HG03342 (cell line): ENCODE measurements at regions not wholly inside any gene's neighbourhood (a gene's known extent, or its start where the extent isn't known, plus 50 kb on each side); places are given as distances from the start of the nearest gene placed in this dataset.

ENCODE experiments used
- ATAC-seq: cut with Tn5 transposase; IDR thresholded peaks from one replicate; pipeline ENCODE4 v1.9.1; 2021; ENCODE audit warnings: mild to moderate bottlenecking, moderate library complexity; ENCODE audit not compliant: unreplicated experiment

DNA sequence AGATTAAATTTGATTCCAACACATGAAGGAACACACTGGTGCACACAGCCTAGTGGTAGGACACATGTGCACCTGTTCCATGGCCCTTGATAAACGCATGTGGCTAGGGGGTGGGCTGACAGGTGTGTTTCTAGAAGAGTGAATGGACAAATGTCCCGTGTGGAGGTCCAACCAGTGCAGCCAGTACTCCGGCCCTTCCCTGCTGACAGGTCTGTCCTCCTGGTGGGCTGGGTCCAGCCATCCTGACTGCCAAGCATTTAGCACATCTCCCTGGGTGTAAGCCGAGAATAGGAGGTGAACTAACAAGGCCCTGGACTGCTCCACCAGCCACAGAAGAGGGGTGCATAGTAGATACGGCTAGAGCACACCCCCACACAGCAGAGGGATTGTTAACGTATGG lies 258.7 kb upstream of the RAB6C start:
- ATAC-seq, result no peak

DNA sequence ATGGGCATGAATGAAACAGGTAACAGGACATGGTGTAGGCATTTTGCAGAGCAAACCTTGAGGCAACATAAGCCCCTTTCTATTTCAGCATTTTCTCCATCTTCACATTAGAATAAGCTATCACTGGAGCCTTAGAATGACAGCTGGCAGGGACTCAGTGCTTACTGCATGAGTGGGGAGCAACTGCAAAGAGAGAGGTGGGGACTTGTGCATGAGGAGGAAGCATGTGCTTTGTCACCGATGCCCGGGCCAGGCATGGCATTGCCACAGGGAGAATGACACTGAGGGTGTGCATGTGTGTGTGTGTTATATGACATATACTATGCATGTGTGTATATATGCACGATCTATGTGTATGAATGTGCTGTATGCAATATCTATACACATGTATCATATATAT lies 258.2 kb upstream of the RAB6C start:
- ATAC-seq, result no peak

GRCh38 chr2:129721846-129722245 lies 257.6 kb upstream of the RAB6C start:
- no peak for ATAC-seq

DNA sequence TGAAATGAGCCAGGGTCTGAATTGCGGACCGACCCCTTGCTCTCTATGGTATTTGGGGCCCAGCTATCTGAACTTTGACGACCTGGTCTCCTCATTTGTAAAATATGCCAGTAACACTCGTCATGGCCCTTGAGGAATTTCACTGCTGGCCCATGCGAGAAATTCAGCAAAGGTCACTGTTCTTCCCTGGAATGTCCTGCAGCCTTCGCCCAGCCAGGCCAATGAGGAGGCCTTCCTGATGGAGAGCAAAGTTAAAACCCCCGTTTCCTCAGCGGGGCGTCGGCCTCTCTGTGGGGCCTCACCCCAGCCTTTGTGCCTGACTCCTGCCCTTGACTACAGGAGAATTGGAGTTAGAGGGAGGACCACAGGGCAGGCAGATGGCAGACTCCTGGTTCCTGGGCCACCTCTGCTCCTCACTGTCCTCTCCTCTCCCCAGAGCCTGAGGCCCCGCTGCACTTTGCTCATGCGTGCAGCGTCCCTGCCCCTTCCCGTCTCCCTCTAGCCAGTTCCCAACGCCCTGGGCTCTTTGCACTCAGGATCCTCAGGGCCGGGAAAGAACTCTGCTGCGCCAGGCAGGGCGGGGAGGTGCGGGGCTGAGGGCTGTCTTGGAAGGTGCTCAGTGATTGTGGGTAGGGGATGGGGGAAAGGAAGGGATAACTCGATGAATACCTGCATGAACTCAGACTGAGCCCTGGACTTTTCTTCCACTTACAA lies 257.0 kb upstream of the RAB6C start:
- no peak for ATAC-seq

- no peak for ATAC-seq
Observed at GRCh38 chr2:129723277-129724020, 256.0 kb upstream of the RAB6C start.

DNA sequence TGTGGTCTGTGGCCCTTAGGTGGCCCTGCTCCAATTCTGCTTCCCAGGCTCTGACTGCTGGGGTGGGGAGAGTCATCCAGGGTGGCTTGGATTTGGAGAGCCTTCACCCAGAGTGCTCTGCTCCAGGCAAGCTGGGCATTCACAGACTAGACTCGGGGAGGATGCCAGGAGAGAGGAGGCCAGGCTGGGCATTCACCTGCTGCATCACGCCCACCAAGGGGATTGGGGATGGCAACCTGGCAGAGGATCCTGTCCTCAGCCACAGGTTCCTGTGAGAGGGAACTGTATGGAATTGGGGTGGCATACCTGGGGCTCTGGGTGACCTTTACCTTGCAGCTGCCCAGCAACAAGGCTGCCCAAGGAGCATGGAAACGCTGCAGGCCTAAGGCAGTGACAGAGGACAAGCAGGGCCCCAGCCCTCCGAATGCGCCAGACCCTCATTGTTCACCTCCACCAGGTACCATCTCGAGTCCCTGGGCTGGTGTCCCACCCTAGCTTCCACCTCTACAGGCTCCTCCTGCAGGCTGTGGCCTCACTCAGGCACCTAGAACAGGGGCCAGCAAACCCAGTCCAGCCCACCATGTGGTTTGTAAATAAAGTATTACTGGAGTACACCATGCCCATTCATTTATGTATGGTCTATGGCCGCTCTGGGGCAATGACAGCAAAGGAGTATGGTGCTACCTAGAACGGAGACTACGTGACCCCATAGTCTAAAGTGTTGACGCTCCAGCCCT lies 255.3 kb upstream of the RAB6C start:
- no peak for ATAC-seq

GRCh38 chr2:129726216-129726615 lies 253.2 kb upstream of the RAB6C start:
- ATAC-seq, result no peak

DNA sequence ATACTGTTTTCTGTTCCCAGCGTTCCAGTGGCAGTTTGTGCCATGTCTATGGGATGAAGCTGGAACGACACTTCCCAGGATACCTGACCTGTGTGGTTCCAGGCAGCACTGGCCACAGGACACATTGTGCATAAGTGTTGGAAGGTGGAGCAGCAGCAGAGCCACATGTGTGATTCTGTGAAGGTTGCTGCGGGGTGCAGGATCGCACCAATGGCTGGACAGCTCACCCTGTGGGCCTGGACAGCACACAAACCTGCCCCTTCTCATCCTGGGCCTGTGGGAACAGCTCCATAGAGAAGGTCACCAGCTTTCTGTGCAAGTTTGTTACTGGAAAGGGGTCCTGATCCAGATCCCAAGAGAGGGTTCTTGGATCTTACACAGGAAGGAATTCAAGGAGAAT lies 252.2 kb upstream of the RAB6C start:
- ATAC-seq, result no peak

- ATAC-seq, result no peak
Observed at GRCh38 chr2:129728035-129728972, 251.2 kb upstream of the RAB6C start.

GRCh38 chr2:129729011-129729410 lies 250.5 kb upstream of the RAB6C start:
- ATAC-seq, result no peak

DNA sequence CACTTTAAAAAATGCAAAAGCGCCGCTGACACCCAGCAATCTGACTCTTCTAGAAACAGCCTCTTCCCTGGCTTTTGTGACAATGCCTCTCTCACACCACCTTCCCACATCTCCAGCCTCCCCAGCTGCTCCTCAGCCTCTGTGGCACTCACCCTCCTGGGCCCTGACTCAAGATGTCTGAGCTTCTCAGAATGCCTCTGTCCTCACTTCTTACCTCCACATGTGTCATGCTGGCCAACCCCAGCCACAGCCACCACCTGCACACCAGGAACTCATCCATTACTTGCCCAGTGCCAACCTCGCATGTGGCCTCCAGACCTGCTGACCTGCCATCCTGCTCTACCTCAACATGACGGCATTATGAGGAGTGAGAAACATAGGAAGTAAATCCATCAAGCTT lies 249.8 kb upstream of the RAB6C start:
- ATAC-seq, result no peak

GRCh38 chr2:129730979-129731378 lies 248.5 kb upstream of the RAB6C start:
- no peak for ATAC-seq

DNA sequence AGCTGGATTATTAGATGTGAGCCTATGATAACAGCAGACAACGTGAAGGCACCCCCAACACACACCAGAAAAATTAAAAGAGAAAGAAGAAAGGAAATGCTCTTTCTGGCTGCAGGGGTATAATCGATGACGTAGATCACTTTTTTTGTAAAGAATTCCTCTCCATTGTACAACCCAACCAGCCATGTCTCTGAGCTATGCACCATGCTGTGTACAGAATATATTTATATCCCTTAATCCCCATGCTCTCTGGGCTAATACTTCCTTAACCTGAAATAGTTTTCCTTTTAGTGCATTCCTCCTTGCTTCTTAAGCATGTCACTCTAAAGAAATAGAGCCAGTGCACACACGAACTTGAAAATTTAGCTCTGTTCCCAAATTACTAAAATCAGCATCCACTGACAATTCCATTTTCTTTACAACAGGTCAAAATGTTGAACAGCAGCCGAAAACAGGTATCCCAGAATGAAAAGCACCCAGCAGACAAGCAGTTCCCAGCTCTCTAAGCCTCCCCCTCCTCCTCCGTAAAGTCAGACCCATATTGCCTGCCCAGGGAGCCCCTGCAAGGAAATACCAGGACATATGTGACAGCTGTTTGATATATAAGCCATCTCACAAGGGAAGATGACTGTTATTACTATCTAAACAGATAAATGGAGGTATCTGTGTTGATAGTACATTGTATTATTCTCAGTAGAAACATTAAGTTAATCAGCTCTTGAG lies 247.4 kb upstream of the RAB6C start:
- ATAC-seq, result no peak

DNA sequence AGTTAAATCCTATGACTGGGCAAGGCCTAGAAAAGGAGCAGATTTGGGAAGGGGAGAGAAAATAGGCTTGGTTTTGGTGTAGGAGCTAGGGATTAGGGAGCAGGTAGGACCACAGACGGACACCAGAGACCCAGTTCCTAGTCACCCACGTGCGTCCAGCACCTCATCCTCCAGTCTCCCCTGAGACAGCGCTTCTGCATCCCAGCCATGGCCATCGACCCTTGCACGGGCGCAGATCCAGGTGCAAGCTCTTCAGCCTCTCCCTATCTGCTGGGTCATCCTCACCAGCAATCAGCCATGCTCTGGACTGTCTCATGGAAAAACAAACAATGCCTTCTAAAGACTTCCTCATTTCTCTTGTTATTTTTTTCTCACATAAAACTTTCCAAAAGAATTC lies 246.8 kb upstream of the RAB6C start:
- ATAC-seq, result no peak

DNA sequence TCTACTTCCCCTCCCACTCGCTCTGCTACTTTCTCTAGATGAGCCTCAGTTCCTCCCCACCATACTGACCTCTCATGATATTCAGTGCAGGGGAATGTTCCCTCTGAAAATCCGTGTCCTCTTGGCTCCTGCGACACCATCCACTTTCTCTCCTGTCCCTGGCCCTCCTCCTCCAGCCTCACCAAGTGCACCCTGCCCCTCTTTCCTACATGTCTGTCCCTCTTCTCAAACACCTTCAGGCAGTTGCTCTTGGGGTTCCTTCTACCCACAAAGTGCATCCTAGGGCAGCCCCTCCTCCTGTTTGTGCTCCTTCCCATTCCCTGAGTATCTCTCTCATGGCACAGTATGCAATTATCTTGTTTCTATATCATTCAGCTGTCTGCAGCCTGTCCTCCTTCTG lies 246.4 kb upstream of the RAB6C start:
- no peak for ATAC-seq

GRCh38 chr2:129733579-129733978 lies 245.9 kb upstream of the RAB6C start:
- no peak for ATAC-seq

GRCh38 chr2:129734343-129735034 lies 245.0 kb upstream of the RAB6C start:
- ATAC-seq, result no peak

- no peak for ATAC-seq
Observed at GRCh38 chr2:129735576-129735975, 243.9 kb upstream of the RAB6C start.

DNA sequence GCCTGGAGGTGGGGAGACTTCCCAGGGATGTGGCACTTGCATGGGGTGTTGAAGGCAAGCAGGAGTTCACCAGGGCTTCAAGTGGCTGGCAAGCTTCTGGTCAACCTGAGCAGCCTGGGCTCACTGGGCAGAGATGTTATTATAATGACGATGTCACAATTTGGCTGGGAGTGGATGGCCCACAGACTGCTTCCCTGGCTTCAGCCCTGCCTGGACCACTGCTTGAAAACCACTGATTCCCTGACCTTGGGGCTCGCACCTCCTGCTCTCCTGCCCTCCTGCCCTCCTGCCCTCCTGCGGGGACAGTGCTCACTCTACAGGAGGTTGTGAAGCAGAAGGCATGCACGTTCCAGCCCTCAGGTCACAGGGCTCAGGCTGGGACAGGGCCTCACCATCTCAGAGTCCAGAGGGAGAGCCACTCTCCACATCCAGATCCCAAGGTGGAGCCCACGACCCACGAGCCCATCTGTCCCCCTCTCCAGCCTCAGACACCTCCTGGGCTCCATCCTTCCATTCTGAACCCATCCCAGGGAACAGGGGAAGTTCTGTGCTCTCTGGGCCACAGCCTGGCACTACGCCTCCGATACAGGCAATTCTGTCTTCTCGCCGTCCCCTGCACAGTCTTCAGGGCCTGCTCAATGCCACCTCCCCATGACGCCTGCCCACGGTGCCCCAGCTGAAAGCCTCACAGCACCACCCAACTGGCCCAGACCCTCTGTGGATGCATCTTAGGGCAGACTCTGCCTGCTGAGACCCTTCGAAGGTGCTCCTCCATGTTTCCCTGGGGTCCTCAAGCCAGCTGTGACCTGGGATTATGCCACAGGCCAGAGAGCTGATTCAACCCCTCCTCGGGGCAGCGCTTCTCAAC lies 241.6 kb upstream of the RAB6C start:
- ATAC-seq, result no peak
